ENCODE measurements at regions not wholly inside any gene's neighbourhood (a gene's known extent, or its start where the extent isn't known, plus 50 kb on each side); places are given as distances from the start of the nearest gene placed in this dataset.

GRCh38 chr3:72044231-72044855, 259.4 kb upstream of the PROK2 start:
- TF ChIP-seq POLR2A (IDR thresholded peaks at IDR 0.05; ENCODE audit: low read depth, low read length) (no peak), TAF1 (IDR thresholded peaks at IDR 0.05; ENCODE audit: borderline replicate concordance, low read depth, low read length) (no peak), POLR2AphosphoS5 (IDR thresholded peaks at IDR 0.05; ENCODE audit: low read depth, low read length) (no peak)
- peak; percentile 66 for FAIRE-seq
- DNase-seq (ENCODE audit: insufficient read length) = no peak

DNA sequence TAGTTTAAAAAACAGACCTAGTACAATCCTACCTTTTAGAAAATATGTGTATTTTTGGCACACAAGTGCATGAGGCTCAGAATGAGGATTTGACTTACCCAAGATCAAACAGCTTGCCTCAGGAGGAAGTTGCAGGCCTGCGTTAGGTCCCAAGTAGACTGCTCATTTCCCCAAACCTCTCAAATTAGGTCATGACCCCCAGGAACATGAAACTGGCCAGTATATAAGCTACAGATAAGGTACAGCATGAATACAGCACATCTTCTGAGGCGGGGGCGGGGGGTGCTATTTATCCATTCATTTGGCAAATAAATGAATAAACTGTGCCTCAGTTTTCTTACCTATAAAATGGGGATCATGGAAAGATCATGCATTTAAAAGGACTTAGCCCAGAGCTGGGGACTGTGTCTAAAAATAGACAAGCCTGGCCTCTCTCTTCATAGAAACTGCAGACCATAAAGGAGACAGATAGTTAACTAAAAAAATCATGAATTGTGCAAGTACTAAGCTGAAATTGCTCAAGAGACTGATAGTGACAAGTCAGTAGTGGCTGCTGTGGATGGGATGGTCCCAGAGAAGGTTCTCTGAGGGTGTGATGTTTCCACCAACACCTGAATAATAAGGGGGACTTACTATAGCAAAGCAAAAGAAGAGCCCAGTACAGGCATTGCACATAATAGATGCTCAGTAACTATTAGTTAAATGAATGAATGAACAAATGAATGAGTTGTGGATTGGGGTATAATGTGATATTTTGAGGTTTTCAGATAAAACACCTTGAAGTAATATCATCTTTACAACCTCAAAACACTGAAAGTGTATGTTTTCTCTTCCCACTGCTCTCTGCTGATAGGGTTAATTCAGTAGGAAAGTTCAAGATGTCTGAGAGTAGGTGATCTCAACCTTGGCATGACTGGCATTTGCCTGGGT, 258.5 kb upstream of the PROK2 start:
- TF ChIP-seq TAF1 (IDR thresholded peaks at IDR 0.05; ENCODE audit: borderline replicate concordance, low read depth, low read length) (no peak), POLR2A (IDR thresholded peaks at IDR 0.05; ENCODE audit: low read depth, low read length) (no peak), POLR2AphosphoS5 (IDR thresholded peaks at IDR 0.05; ENCODE audit: low read depth, low read length) (no peak)
- DNase-seq (ENCODE audit: insufficient read length) (no peak), FAIRE-seq (peak; percentile 90)

GRCh38 chr3:72042397-72043203, 257.7 kb upstream of the PROK2 start:
- FAIRE-seq = peak; percentile 38
- DNase-seq (ENCODE audit: insufficient read length) = no peak

DNA sequence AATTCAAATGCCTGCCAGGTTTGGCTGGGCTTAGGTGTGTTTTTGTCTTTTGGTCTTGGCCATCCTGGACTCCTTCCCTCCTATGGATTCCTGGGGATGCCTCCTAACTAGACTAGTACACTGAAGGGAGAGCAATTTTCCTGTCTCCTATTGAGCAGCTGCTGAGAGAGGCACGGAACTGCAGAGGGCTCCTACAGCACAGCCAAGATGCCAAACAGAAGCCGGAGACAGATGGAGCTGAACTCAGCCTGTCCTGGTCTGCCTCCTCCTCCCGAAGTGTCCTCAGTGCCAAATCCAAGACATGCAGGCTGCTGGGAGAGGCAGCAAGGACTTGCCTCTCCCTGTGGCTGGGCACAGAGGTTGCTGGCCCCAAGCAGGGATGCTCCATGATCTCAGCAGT, 256.6 kb upstream of the PROK2 start:
- TF ChIP-seq TAF1 (IDR thresholded peaks at IDR 0.05; ENCODE audit: borderline replicate concordance, low read depth, low read length) (no peak), POLR2AphosphoS5 (IDR thresholded peaks at IDR 0.05; ENCODE audit: low read depth, low read length) (no peak), POLR2A (IDR thresholded peaks at IDR 0.05; ENCODE audit: low read depth, low read length) (no peak)
- FAIRE-seq (no peak), DNase-seq (ENCODE audit: insufficient read length) (no peak)

More at GRCh38 chr3:72042397-72043203, 257.7 kb upstream of the PROK2 start:
- TF ChIP-seq TAF1 (IDR thresholded peaks at IDR 0.05; ENCODE audit: borderline replicate concordance, low read depth, low read length) = no peak
- TF ChIP-seq POLR2A (IDR thresholded peaks at IDR 0.05; ENCODE audit: low read depth, low read length) = no peak
- no peak for TF ChIP-seq POLR2AphosphoS5 (IDR thresholded peaks at IDR 0.05; ENCODE audit: low read depth, low read length)

DNA sequence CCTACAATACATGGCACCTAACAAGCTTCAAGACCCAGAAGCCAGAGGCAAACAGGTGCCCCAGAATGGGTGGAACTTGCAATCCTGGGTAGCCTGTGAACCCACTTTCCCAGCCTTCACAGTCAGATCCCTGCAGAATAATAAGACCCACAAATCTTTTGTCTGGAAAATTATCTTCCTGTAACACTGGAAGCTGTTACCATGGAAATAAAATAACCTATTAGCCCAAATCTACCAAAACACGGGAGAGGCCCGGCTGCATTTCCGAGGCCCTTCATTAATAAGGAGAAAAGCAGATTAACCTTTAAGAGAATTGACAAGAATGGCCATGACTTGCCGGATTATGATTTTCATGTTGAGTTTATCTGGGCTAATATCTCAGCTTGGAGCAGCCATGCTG, 256.1 kb upstream of the PROK2 start:
- DNase-seq (ENCODE audit: insufficient read length) = no peak
- TF ChIP-seq TAF1 (IDR thresholded peaks at IDR 0.05; ENCODE audit: borderline replicate concordance, low read depth, low read length) (no peak), POLR2AphosphoS5 (IDR thresholded peaks at IDR 0.05; ENCODE audit: low read depth, low read length) (no peak), POLR2A (IDR thresholded peaks at IDR 0.05; ENCODE audit: low read depth, low read length) (no peak)
- no peak for FAIRE-seq

- TF ChIP-seq TAF1 (IDR thresholded peaks at IDR 0.05; ENCODE audit: borderline replicate concordance, low read depth, low read length) (no peak), POLR2A (IDR thresholded peaks at IDR 0.05; ENCODE audit: low read depth, low read length) (no peak), POLR2AphosphoS5 (IDR thresholded peaks at IDR 0.05; ENCODE audit: low read depth, low read length) (no peak)
- FAIRE-seq (no peak), DNase-seq (ENCODE audit: insufficient read length) (no peak)
These were observed 254.7 kb upstream of the PROK2 start for GRCh38 chr3:72039677-72040076.

DNA sequence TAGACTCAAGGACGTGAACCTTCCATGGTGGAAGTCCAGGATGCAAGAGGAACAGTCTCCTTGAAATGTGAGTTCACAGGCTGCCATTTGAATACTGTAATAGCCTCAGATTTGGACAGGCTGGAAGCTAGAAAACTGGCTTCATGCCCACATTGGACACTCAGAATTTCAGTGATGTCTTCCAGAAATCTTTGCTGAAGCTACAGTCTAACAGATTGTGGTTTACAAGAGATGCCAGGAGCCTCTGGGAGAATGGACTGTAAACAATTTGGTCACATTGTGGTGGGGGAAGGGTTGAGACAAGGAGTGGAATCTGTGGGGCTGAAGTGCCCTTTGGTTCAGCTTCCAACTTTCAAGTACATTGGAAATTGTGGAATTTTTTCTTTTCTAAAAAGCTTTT, 252.0 kb upstream of the PROK2 start:
- no peak for DNase-seq (ENCODE audit: insufficient read length)
- TF ChIP-seq POLR2AphosphoS5 (IDR thresholded peaks at IDR 0.05; ENCODE audit: low read depth, low read length) (no peak), TAF1 (IDR thresholded peaks at IDR 0.05; ENCODE audit: borderline replicate concordance, low read depth, low read length) (no peak), POLR2A (IDR thresholded peaks at IDR 0.05; ENCODE audit: low read depth, low read length) (no peak)
- FAIRE-seq = peak; percentile 9

- FAIRE-seq = no peak
- TF ChIP-seq TAF1 (IDR thresholded peaks at IDR 0.05; ENCODE audit: borderline replicate concordance, low read depth, low read length) = no peak
- DNase-seq (ENCODE audit: insufficient read length) = no peak
These were observed 250.7 kb upstream of the PROK2 start for GRCh38 chr3:72035606-72036005.

DNA sequence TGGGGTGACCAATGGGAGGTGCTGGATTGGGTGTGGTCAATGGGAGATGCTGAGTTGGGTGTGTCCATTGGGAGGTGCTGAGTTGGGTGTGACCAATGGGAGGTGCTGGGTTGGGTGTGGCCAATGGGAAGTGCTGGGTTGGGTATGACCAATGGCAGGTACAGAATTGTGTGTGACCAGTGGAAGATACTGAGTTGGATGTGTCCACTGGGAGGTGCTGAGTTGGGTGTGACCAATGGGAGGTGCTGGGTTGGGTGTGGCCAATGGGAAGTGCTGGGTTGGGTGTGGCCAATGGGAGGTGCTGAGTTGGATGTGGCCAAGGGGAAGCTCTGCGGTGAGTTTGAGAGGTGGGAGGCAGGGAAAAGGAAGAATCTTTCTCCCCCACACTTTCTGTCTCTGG, 250.0 kb upstream of the PROK2 start:
- no peak for TF ChIP-seq TAF1 (IDR thresholded peaks at IDR 0.05; ENCODE audit: borderline replicate concordance, low read depth, low read length)
- TF ChIP-seq POLR2AphosphoS5 (IDR thresholded peaks at IDR 0.05; ENCODE audit: low read depth, low read length) = no peak
- no peak for TF ChIP-seq POLR2A (IDR thresholded peaks at IDR 0.05; ENCODE audit: low read depth, low read length)
- DNase-seq (ENCODE audit: insufficient read length) (no peak), FAIRE-seq (no peak)

GRCh38 chr3:72033666-72034428, 248.9 kb upstream of the PROK2 start:
- no peak for TF ChIP-seq POLR2AphosphoS5 (IDR thresholded peaks at IDR 0.05; ENCODE audit: low read depth, low read length)
- no peak for TF ChIP-seq TAF1 (IDR thresholded peaks at IDR 0.05; ENCODE audit: borderline replicate concordance, low read depth, low read length)
- TF ChIP-seq POLR2A (IDR thresholded peaks at IDR 0.05; ENCODE audit: low read depth, low read length) = no peak
- DNase-seq (ENCODE audit: insufficient read length) = no peak
- peak; percentile 58 for FAIRE-seq
